ENCODE measurements at regions not wholly inside any gene's neighbourhood (a gene's known extent, or its start where the extent isn't known, plus 50 kb on each side); places are given as distances from the start of the nearest gene placed in this dataset.

GRCh38 chr3:157660847-157661246, 157.6 kb upstream of the VEPH1 start:
- H3K27me3 ChIP-seq (ENCODE audit: insufficient read depth, low read length) = no peaks in the 10 kb centered on the region
- H3K36me3 ChIP-seq (ENCODE audit: insufficient read depth, low read length) = no peaks in the 10 kb centered on the region
- H3K9me2 ChIP-seq (ENCODE audit: low read depth, low read length) = no peaks in the 10 kb centered on the region
- no peak overlapping the region for H3K4me2 ChIP-seq (ENCODE audit: low read length)
- H3K4me3 ChIP-seq (ENCODE audit: low read depth, low read length, poor library complexity, severe bottlenecking) = no peak overlapping the region
- H3F3A ChIP-seq (ENCODE audit: insufficient read depth, low read length) = no peaks in the 10 kb centered on the region
- no peaks in the 10 kb centered on the region for H4K20me1 ChIP-seq (ENCODE audit: insufficient read depth, low read length)
- no peak overlapping the region for H3K9ac ChIP-seq (ENCODE audit: low read length)
- H2AFZ ChIP-seq (ENCODE audit: low read length) = no peak overlapping the region
- no peaks in the 10 kb centered on the region for H3K4me1 ChIP-seq (ENCODE audit: insufficient read depth, low read length, severe bottlenecking)
- no peak overlapping the region for H3K27ac ChIP-seq (ENCODE audit: low read depth, low read length, poor library complexity, severe bottlenecking)
- no peaks in the 10 kb centered on the region for H3K9me3 ChIP-seq (ENCODE audit: low read length)
- H3K79me2 ChIP-seq (ENCODE audit: insufficient read depth, low read length) = no peaks in the 10 kb centered on the region
- TF ChIP-seq EZH2 (IDR thresholded peaks at IDR 0.05; ENCODE audit: borderline replicate concordance, low read length) (no peak), CTCF (IDR thresholded peaks at IDR 0.05; ENCODE audit: low read length) (no peak)

- Histone ChIP-seq H4K20me1 (ENCODE audit: insufficient read depth, low read length) (no peaks in the 10 kb centered on the region), H3K4me1 (ENCODE audit: insufficient read depth, low read length, severe bottlenecking) (no peaks in the 10 kb centered on the region), H3K4me2 (ENCODE audit: low read length) (no peak overlapping the region), H3K27ac (ENCODE audit: low read depth, low read length, poor library complexity, severe bottlenecking) (no peak overlapping the region), H3K36me3 (ENCODE audit: insufficient read depth, low read length) (no peaks in the 10 kb centered on the region), H3K9me3 (ENCODE audit: low read length) (no peaks in the 10 kb centered on the region), H3K4me3 (ENCODE audit: low read depth, low read length, poor library complexity, severe bottlenecking) (no peak overlapping the region), H3K79me2 (ENCODE audit: insufficient read depth, low read length) (no peaks in the 10 kb centered on the region), H3K9ac (ENCODE audit: low read length) (no peak overlapping the region), H3K27me3 (ENCODE audit: insufficient read depth, low read length) (no peaks in the 10 kb centered on the region), H3K9me2 (ENCODE audit: low read depth, low read length) (no peaks in the 10 kb centered on the region), H2AFZ (ENCODE audit: low read length) (no peak overlapping the region), H3F3A (ENCODE audit: insufficient read depth, low read length) (no peaks in the 10 kb centered on the region)
- no peak for TF ChIP-seq EZH2 (IDR thresholded peaks at IDR 0.05; ENCODE audit: borderline replicate concordance, low read length)
- no peak for TF ChIP-seq CTCF (IDR thresholded peaks at IDR 0.05; ENCODE audit: low read length)
Measured at GRCh38 chr3:157652366-157652765, 149.2 kb upstream of the VEPH1 start.

GRCh38 chr3:157650699-157651098, 147.5 kb upstream of the VEPH1 start:
- Histone ChIP-seq H3K79me2 (ENCODE audit: insufficient read depth, low read length) (no peaks in the 10 kb centered on the region), H3F3A (ENCODE audit: insufficient read depth, low read length) (no peaks in the 10 kb centered on the region), H3K4me2 (ENCODE audit: low read length) (no peak overlapping the region), H3K4me3 (ENCODE audit: low read depth, low read length, poor library complexity, severe bottlenecking) (no peak overlapping the region), H2AFZ (ENCODE audit: low read length) (no peak overlapping the region), H4K20me1 (ENCODE audit: insufficient read depth, low read length) (no peaks in the 10 kb centered on the region), H3K36me3 (ENCODE audit: insufficient read depth, low read length) (no peaks in the 10 kb centered on the region), H3K27ac (ENCODE audit: low read depth, low read length, poor library complexity, severe bottlenecking) (no peak overlapping the region), H3K4me1 (ENCODE audit: insufficient read depth, low read length, severe bottlenecking) (no peaks in the 10 kb centered on the region), H3K9me2 (ENCODE audit: low read depth, low read length) (no peaks in the 10 kb centered on the region), H3K9me3 (ENCODE audit: low read length) (no peaks in the 10 kb centered on the region), H3K27me3 (ENCODE audit: insufficient read depth, low read length) (no peaks in the 10 kb centered on the region), H3K9ac (ENCODE audit: low read length) (no peak overlapping the region)
- TF ChIP-seq EZH2 (IDR thresholded peaks at IDR 0.05; ENCODE audit: borderline replicate concordance, low read length) (no peak), CTCF (IDR thresholded peaks at IDR 0.05; ENCODE audit: low read length) (no peak)
